ENCODE measurements at regions not wholly inside any gene's neighbourhood (a gene's known extent, or its start where the extent isn't known, plus 50 kb on each side); places are given as distances from the start of the nearest gene placed in this dataset.

DNA sequence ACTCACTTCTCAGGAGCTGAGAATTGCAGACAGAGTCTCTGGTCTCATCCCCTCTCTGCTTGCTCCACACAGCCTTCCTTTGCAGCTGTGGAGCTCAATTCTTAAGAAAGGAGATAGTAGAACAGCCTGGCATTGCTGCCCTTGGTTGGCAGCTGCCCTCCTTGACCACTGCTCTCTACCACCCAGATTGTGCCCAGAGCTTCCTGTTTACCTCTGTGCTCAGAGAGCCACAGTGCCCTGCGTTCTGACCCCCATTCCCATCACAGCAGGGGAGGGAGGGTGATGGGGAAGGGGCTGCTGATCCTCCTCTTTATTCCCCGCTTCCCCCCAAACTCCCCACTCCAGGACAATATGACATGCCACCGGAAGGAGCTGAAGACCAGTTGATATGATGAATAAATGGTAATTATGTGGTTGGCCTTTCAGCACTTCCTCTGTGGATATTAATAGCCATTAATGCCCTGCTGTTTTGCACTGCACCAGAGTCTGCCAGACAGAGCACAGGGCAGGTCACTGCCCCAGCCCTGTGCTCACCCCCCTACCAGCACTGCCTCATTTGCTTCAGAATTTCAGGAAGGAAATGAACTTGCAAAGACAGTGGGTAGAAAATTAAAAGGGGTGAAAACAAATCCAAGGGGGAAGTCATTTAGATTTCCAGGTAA is 426.8 kb upstream of the CADM1 start:
- TF ChIP-seq POLR2A (IDR thresholded peaks at IDR 0.05) = no peak
- TF ChIP-seq, protein P1, sequence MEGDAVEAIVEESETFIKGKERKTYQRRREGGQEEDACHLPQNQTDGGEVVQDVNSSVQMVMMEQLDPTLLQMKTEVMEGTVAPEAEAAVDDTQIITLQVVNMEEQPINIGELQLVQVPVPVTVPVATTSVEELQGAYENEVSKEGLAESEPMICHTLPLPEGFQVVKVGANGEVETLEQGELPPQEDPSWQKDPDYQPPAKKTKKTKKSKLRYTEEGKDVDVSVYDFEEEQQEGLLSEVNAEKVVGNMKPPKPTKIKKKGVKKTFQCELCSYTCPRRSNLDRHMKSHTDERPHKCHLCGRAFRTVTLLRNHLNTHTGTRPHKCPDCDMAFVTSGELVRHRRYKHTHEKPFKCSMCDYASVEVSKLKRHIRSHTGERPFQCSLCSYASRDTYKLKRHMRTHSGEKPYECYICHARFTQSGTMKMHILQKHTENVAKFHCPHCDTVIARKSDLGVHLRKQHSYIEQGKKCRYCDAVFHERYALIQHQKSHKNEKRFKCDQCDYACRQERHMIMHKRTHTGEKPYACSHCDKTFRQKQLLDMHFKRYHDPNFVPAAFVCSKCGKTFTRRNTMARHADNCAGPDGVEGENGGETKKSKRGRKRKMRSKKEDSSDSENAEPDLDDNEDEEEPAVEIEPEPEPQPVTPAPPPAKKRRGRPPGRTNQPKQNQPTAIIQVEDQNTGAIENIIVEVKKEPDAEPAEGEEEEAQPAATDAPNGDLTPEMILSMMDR (IDR thresholded peaks at IDR 0.05) = no peak
